Activated CD4-positive, alpha-beta T cell treated with anti-CD3 and anti-CD28 coated beads for 24 hours (primary cell): ENCODE measurements at regions not wholly inside any gene's neighbourhood (a gene's known extent, or its start where the extent isn't known, plus 50 kb on each side); places are given as distances from the start of the nearest gene placed in this dataset.
"Not testable (repeated sequence)": the region's sequence is repeated elsewhere in the genome, so short reads cannot be mapped to it uniquely, and the experiment has no call there.

Experiments used
- DNase-seq, 2 donors: peaks; one replicate each; pipeline ENCODE4 v3.0.0-alpha.2; 2020; ENCODE audit warnings: low read depth in 2 of 2

DNA sequence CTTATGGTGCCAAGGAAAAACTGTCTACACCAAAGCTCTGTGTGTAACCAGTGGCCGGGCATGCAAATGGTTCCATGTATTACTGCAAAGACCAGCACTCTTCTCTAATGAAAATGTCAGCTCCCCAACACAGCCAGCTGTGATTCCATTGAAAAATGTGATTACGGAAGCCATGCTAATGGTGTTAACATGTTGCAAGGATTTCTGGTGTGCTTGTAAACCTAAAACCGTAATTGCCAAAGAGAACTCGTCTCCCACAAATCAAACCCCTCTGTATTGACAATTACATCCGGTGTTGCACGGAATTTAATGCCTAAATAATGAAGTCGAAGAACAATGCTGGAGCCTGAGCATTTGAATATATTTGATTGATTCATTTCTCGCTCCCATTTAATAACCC is 351.7 kb downstream of the NPIPA8 start:
- DNase-seq, result no peak

DNA sequence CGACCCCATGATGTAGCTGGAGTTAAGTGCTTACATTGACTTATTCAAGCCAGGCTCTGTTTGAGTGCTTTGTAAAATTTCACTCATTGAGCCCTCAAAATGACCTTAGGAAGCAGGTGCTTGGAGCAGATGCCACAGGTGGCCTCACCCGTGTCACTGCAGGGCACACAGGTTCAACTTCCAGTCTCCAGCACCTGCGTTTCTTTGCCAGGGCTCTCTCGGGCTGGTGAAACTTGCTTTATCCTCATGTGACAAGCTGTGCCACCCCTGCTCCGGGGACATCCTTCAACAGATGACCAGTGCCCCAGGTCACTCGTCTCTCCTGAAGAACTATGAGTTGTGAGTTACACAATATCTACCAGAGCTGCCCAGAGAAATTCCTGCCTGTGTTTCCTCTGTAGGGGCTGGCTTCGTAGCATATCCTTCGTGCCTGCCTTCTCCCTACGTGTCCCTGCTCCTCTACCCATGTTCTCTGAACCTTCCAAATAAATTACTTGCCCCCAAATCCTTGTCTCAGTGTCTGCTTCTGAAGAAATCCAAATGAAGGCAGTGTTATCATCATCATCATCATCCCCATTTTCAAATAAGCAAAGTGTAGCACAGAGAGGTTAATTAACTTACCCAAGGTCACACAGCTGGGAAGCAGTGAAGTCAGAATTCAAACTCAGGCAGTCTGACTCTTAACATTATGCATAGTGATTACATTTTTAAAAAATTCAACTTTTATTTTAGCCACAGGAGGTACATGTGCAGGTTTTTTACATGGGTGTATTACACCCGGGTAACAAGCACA is 352.5 kb downstream of the NPIPA8 start:
- DNase-seq, result no peak

DNA sequence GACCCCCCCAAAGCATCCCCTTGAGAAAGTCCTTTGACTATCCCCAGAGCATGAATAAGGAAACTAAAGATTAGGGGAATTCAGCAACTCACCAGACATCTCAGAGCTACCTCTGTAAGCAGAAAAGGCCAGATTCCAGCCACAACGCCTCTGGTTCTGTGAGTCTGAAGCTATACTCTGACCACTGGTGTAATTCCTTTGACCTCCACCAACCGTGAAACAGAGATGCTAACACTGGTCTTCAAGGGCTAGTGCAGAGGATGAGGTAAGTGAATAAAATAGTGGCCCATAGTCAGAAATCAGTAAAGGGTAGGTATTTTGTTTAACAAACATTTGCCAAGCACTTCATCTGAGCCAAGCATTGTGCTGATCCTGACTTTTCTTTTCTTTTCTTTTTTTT is 353.4 kb downstream of the NPIPA8 start:
- no peak for DNase-seq

DNA sequence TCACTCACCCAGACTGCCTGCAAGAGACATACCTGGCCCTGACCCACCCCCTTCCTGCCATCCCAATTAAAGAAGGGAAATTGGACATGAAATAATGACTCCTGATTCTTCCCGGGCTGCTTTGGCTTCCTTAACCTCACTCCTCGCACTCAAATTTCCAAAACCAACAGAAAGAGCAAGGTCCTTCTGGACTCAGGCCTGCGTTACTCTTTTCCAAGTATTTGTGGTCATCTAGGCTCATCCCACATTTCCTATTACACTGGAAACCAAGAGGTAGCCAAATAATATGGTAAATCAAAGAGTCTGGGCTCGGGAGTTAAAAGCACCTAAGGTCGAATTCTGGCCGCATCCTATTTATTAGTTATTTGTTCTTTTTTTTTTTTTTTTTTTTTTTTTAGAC is 359.3 kb downstream of the NPIPA8 start:
- no peak for DNase-seq

DNA sequence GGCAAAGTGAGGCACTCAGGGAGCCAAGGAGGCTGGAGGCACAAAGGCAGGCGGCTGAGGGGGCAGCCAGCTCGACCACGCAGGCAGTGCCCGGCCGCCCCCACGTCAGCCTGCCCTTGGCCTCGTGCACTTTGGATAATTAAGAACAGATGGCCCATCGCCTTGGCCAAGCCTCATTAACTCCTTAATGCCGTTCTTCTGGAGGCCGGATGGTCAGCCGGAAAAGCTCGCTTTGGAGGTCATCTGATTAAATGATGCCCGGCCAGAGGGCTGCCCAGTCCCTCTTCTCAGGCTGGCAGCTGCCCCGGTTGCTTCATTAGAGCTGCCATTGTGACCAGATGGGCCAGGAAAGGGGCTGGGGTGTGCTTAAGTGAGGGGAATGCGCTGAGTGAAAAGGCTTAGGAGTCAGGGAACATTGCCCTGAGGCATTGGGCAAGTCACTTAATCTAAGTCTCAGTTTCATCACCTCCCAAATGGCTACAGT is 364.0 kb downstream of the NPIPA8 start:
- DNase-seq, result no peak

DNA sequence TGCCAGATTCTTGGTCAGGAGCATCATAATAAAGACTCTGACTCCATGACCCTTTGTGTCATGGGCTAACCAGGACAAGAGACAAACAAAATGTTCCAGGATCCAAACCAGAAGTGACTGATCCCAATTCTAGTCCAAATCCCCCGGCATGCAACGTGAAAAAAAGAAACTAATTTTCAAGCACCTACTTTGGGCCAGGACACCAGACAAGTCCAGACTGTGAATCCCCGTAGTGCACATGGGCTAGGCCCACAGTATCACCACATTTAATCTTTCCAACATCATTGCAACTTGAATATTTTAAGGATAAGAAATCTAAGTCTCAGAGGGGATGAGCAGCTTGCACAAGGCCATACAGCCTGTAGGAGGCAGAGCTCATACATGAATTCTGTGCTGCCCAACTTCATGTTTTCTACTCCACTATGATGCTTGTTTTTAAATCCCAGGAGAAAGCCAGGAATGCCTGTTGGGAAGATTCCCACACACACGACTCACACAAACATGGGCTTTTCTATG is 365.7 kb downstream of the NPIPA8 start:
- DNase-seq, result no peak

DNA sequence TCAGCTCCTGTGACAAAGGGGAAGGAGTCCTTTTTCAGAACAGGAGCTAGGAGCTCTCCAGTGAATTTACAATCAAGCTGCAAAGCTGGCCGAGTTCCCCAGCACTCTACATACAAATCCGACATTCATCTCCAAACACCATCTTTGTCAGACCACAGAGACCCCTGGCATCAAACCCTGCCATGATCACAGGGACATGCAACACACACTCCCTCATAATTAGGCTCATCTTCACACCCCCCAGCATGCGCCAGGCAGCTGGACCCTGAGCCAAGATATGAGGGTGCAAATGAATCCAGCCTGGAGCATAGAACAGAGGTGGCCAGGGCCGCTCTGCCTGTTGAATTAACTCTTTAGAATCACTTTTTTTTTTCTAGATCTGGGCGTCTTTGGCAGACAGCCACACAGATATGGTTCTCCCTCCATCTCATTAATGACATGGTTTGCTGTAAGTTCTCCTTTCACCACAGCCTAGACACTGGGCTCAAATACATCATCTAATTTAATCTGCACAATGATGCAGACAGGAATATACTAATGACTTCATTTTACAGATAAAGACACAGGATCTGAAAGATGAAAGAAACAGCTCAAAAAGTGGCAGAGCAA is 366.3 kb downstream of the NPIPA8 start:
- no peak for DNase-seq

DNA sequence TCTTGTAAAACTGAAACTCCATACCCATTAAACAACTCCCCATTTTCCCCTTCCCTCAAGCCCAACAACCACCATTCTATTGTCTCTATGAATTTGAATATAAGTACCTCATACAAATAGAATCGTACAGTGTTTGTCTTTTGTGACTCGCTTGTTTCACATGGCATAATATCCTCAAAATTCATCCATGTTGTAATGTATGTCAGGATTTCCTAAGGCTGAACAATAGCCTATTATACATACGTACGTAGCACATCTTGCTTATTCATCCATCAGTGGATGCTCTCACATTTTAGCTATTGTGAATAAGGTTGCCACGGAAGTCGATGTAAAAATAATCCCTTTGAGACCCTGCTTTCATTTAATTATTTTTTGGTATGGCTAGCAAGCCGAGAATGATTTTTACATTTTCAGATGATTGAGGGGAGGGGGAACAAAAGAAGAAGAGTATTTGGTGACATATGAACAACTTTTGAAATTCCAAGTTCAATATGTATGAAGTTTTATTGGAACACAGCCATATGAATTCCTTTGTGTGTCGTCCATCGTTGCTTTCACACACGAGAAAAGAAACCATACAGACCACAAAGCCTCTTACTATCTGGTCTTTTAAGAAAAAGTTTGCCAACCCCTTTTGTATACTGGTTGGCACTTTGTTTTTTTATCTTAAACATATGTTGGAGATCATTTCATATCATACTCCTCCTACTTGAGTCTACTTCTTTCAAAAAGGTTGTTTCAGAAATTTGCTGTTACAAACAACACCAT is 371.2 kb downstream of the NPIPA8 start:
- DNase-seq, result no peak

DNA sequence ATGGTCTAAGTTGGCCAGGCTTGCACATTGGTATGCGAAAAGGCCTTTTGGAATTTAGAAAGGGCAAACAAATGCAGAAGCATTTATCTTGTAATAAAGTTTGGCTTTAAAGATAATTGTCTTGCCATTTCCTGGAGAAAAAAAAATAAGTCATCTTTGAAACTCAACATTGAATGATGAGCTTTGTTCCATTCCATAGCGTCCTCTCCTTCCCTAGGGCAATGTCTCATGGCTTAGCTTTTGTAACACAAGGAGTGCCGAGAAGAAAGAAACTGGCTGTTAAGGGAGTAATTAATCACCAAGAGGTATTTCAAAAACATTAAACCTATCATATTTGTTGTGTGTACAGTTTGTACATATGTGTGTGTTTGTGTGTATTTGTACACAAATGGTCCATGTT is 372.3 kb downstream of the NPIPA8 start:
- DNase-seq, result no peak

DNA sequence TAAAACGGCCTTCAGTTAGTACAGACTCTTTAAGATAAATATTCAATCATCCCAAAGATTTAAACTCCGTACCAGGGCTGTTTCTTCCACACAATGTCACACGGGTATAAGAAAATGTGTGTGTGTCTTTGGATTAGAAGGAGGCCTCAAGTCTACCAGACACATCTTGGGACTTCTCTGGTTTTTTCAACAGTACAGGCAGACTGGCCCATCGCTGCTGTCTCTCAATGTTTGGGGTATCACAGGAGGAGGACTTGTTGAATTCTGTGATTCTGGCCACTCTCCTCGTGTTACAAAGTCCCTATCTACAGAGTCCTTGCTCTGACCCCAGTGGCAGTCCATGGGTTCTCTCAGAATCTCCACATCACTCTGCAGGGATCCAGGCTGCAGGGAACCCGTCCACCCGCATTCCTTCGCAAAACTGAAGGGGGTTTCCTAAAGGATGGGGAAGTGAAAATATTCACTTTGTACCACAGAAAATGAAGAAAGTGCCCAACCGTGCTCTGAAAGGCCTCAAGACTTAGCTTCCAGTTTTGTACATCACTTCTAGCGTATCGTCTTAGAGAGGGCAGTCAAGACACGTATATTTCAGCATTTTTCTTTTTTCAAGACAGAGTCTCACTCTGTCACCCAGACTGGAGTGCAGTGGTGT is 373.2 kb downstream of the NPIPA8 start:
- no peak for DNase-seq

DNA sequence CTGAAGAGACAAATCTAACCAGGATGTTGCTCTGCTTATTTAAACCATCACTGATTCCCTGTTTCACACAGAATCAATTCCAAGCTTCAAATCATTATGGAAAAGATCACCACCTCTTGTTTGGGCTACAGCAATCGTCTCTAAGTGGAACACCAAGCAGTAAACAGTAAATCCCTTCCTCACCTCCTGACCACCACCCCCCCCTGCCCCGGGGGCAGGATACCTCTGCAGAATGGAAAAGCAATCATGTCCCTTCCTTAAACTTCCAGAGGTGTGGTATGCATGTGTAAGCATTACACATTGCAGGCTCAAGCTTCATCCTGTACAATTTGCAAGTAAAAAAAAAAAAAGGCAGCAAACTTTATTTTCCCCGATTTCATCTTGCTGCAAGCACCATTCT is 373.8 kb downstream of the NPIPA8 start:
- DNase-seq, result no peak

DNA sequence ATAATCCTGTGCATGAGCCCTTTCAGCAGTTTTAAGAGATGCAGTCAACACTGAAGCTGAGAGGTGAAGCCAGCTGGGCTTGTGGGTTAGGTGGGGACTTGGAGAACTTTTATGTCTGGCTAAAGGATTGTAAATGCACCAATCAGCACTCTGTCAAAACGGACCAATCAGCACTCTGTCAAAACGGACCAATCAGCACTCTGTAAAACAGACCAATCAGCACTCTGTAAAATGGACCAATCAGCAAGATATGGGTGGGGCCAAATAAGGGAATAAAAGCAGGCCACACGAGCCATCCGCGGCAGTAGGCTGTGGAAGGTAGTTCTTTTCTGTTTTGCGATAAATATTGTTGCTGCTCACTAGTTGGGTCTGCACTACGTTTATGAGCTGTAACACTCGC is 374.7 kb downstream of the NPIPA8 start:
- DNase-seq, result not testable (repeated sequence)

DNA sequence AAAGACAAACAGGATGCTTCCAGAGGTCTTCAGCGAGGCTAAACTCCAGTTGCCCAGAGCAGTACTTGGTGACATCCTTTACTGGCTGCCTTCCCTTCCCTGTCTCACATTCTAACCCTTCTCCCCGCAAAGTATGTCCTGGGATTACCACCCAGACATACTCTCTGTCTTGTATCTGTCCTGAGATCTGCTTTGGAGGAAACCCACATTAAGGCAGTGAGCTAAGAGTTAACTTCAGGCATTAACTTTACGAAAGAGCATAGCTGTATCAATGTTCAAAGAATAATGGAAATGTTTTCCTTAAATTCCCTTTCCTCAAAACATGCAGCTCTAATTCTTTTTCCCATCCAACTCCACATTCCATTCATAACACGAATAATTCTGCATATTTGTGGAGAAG is 385.2 kb downstream of the NPIPA8 start:
- no peak for DNase-seq

DNA sequence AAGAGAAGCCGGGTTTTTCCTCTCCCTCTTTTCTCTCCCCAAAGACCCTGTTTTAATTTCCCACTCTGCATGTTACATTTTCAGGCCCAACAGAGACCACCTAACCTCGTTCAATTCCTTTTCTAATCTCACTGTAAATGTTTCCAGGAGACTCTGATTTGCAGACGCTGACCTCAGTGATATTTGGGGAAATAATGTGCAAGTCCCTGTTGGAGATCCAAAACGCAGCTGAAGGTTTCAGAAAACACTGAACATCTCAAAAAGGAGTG is 386.6 kb downstream of the NPIPA8 start:
- DNase-seq, result no peak

DNA sequence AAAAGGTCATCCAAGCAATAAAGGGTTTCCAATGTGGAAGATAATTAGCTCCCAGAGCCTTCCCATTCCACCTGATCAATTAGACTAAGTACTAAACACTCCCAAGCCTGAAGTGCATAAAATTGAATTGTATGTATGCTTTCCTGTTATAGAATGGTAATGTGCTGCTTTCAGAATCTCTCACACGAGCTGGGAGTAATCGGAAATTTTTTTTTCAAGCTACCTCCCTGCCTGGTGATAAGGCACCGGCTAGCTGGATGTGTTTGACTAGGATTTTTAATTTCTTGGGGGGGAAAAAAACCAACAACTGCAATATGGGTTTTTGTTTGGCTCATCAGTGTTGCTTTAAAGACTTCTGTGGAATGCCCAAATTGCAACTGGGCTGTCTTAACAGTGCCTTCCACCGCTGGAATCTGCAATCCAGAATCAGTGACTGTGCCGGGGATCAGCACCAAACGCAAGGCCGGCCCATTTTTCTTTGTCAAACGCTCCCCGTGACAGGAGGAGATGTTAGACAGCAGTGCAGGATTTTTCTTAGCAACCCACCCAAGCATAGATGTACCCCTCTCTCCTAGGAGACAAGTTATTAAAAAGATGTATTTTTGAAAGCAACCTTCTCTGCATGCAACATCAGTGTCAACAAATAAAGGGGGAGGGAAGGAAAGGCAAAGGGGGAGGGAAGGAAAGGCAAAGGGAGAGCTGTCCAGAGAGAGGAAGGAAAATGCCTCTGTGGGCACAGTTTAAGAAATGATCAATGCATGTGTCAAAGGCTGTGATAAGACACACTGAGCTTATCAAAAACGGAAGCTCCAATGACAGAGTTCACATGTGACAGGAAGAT is 387.2 kb downstream of the NPIPA8 start:
- no peak for DNase-seq

DNA sequence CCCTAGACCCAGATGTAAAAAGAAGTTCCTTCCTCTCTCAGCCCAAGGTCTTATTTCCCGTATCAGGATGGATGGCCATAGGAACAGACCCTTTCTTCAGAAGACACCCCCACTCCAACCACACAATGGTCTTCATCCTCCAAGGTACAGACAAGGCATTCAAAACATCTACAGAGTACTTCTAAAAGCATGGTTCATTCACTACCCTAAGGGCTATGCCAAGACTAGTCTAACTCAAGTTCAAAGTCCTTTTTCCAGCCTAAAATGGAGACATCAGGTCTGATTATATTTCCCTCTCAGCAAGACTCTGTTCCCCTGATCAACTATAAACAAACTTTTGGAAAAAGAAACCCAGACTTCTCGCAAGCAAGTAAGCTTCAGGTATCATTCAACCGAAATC is 388.9 kb downstream of the NPIPA8 start:
- DNase-seq, result no peak

DNA sequence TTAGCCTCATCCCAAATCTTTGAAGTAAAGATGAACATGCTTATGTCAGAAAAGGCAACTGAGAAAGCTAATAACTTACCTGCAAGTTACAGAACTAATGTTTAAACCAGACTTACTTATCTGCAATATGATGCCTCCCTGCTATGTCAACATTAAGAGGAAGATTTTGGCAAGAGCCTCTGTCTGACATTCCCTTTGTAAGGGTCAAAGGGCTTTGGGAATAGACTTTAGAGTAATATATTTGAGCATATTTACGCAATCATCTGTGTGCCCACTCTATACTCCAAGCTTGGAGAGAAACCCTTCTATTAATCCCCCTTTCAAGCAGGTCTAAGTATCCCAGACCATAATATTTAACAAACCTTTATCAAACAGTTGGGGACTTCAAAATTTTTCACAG is 389.4 kb downstream of the NPIPA8 start:
- DNase-seq, result no peak

DNA sequence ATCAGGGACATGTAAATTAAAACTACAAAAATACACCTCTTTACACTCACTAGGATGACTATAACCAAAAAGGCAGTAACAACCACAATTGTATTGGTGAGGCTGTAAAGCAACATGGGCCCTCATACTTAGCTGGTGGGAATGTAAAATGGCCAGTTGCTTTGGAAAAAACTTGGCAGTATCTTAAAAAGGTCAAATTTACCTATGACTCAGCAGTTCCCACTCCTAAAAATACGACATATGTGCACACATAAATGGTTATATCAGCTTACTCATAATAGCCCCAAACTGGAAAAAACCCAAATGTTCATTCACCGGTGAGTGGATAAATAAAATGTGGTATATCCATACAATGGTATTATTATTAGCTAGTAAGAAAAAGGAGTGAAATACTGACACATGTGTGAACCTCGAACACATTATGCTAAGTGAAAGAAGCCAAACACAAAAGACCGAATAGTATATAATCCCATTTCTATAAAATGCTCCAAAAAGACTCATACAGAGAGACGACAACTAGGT is 391.4 kb downstream of the NPIPA8 start:
- DNase-seq, result no peak

DNA sequence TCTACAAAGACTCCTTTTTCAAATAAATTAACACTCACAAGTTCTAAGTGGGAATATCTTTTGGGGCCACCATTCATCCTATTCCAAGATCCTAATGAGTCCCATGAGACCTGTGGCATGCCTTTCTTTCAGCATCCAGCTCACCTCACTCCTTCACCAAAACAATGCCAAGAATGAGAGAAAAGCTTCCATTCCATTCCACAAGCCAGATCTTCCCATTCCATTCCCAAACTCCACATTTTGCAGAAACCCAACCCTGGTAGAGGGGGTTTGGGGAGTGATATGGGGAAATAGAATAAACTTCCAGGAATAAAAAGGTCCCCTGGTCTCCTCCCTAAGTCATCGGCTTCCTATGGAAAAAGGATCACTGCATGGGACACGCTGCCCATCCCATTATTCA is 392.2 kb downstream of the NPIPA8 start:
- DNase-seq, result no peak

DNA sequence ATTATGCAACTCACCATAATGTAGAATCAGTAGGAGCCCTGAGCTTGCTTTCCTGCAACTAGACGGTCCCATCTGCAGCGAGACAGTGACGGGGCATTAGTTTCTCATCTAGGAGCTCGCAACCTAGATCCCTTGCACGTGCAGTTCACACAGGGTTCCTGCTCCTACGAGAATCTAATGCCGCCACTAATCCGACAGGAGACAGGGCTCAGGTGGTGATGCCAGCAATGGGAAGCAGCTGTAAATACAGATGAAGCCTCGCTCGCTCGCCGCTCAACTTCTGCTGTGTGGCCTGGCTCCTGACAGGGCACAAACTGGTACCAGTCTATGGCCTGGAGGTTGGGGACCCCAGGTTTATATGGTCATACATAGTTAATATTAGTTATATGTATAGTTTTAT is 394.5 kb downstream of the NPIPA8 start:
- DNase-seq, result no peak
